Effector memory CD8-positive, alpha-beta T cell (primary cell): ENCODE measurements at regions not wholly inside any gene's neighbourhood (a gene's known extent, or its start where the extent isn't known, plus 50 kb on each side); places are given as distances from the start of the nearest gene placed in this dataset.
"Not testable (repeated sequence)": the region's sequence is repeated elsewhere in the genome, so short reads cannot be mapped to it uniquely, and the experiment has no call there.

Experiments used
- ATAC-seq: fragments of 150-1000 bp; cut with Tn5 transposase; replicated peaks from 2 replicates; pipeline ENCODE4 v1.10.0; 2021; ENCODE audit warnings: mild to moderate bottlenecking, moderate library complexity
- DNase-seq, 3 experiments: peaks; one replicate each; pipeline ENCODE4 v3.0.0; 2021
- H3K27ac Mint-ChIP-seq, 2 donors: one replicate each; pipeline ENCODE4 v1.8.0; 2022; ENCODE audit warnings: mild to moderate bottlenecking in 2 of 2, mixed read lengths in 2 of 2, moderate library complexity in 2 of 2
- H3K27me3 Mint-ChIP-seq, 2 donors: one replicate each; pipeline ENCODE4 v1.8.0; 2022; ENCODE audit warnings: mixed read lengths in 2 of 2
- H3K36me3 Mint-ChIP-seq: one replicate; pipeline ENCODE4 v1.8.0; 2022; ENCODE audit warnings: mild to moderate bottlenecking, moderate library complexity, mixed read lengths; ENCODE audit not compliant: insufficient read depth
- H3K4me1 Mint-ChIP-seq, 2 donors: one replicate each; pipeline ENCODE4 v1.8.0; 2022; ENCODE audit warnings: low read depth in 2 of 2, mixed read lengths in 2 of 2
- H3K4me3 Mint-ChIP-seq, 2 donors: one replicate each; pipeline ENCODE4 v1.8.0; 2022; ENCODE audit warnings: mild to moderate bottlenecking in 2 of 2, mixed read lengths in 2 of 2, moderate library complexity in 2 of 2
- H3K9me3 Mint-ChIP-seq, 2 donors: one replicate each; pipeline ENCODE4 v1.8.0; 2022; ENCODE audit warnings: mixed read lengths in 2 of 2

- no peak for DNase-seq
- Mint-ChIP-seq H3K27ac (no peak overlapping the region), H3K27me3 (no peaks in the 10 kb centered on the region), H3K9me3 (peaks cover 0 to 2% of the 10 kb centered on the region in 2 donors), H3K4me1 (no peaks in the 10 kb centered on the region), H3K36me3 (no peaks in the 10 kb centered on the region), H3K4me3 (no peak overlapping the region)
- ATAC-seq: no peak
Measured at GRCh38 chr14:39683691-39684260, 251.5 kb upstream of the FBXO33 start.

- ATAC-seq: no peak
- Mint-ChIP-seq H3K27me3 (no peaks in the 10 kb centered on the region), H3K9me3 (peaks cover 0 to 2% of the 10 kb centered on the region in 2 donors), H3K4me1 (no peaks in the 10 kb centered on the region), H3K4me3 (no peak overlapping the region), H3K36me3 (no peaks in the 10 kb centered on the region), H3K27ac (no peak overlapping the region)
- no peak for DNase-seq
Measured at GRCh38 chr14:39682582-39682981, 250.3 kb upstream of the FBXO33 start.

GRCh38 chr14:39681782-39682399, 249.7 kb upstream of the FBXO33 start:
- no peak for ATAC-seq
- no peaks in the 10 kb centered on the region for H3K36me3 Mint-ChIP-seq

GRCh38 chr14:39680777-39681176, 248.5 kb upstream of the FBXO33 start:
- Mint-ChIP-seq H3K9me3 (peaks cover 0 to 2% of the 10 kb centered on the region in 2 donors), H3K36me3 (no peaks in the 10 kb centered on the region), H3K4me3 (no peak overlapping the region), H3K27ac (no peak overlapping the region), H3K4me1 (no peaks in the 10 kb centered on the region), H3K27me3 (no peaks in the 10 kb centered on the region)
- DNase-seq (no peak), ATAC-seq (no peak)

More at GRCh38 chr14:39681782-39682399, 249.7 kb upstream of the FBXO33 start:
- no peaks in the 10 kb centered on the region for H3K27me3 Mint-ChIP-seq
- H3K9me3 Mint-ChIP-seq: peaks cover 0 to 2% of the 10 kb centered on the region in 2 donors
- H3K4me1 Mint-ChIP-seq: no peaks in the 10 kb centered on the region
- H3K27ac Mint-ChIP-seq: no peak overlapping the region
- no peak for DNase-seq
- H3K4me3 Mint-ChIP-seq: no peak overlapping the region

GRCh38 chr14:39673734-39674133, 241.5 kb upstream of the FBXO33 start:
- Mint-ChIP-seq H3K4me3 (no peak overlapping the region), H3K27me3 (no peaks in the 10 kb centered on the region), H3K4me1 (no peaks in the 10 kb centered on the region), H3K9me3 (peaks cover 2 to 7% of the 10 kb centered on the region in 2 donors), H3K27ac (no peak overlapping the region), H3K36me3 (no peaks in the 10 kb centered on the region)
- ATAC-seq (no peak), DNase-seq (no peak)

- H3K4me3 Mint-ChIP-seq: no peak overlapping the region
- H3K36me3 Mint-ChIP-seq: no peaks in the 10 kb centered on the region
- H3K27me3 Mint-ChIP-seq: no peaks in the 10 kb centered on the region
- no peak overlapping the region for H3K27ac Mint-ChIP-seq
- DNase-seq (no peak), ATAC-seq (no peak)
- H3K4me1 Mint-ChIP-seq: no peaks in the 10 kb centered on the region
- H3K9me3 Mint-ChIP-seq: peaks cover 2 to 7% of the 10 kb centered on the region in 2 donors
Measured at GRCh38 chr14:39673270-39673711, 241.1 kb upstream of the FBXO33 start.

GRCh38 chr14:39668449-39668848, 236.2 kb upstream of the FBXO33 start:
- H3K27ac Mint-ChIP-seq: no peak overlapping the region
- H3K4me3 Mint-ChIP-seq: no peak overlapping the region
- H3K9me3 Mint-ChIP-seq: peaks cover 2 to 7% of the 10 kb centered on the region in 2 donors
- ATAC-seq (no peak), DNase-seq (no peak)
- no peaks in the 10 kb centered on the region for H3K36me3 Mint-ChIP-seq
- no peaks in the 10 kb centered on the region for H3K4me1 Mint-ChIP-seq
- H3K27me3 Mint-ChIP-seq: no peaks in the 10 kb centered on the region

GRCh38 chr14:39666386-39666785, 234.2 kb upstream of the FBXO33 start:
- Mint-ChIP-seq H3K4me3 (no peak overlapping the region), H3K36me3 (no peaks in the 10 kb centered on the region), H3K27ac (no peak overlapping the region), H3K9me3 (peaks cover 4 to 15% of the 10 kb centered on the region in 2 donors), H3K27me3 (no peaks in the 10 kb centered on the region), H3K4me1 (no peaks in the 10 kb centered on the region)
- ATAC-seq (no peak), DNase-seq (no peak)

GRCh38 chr14:39665075-39665475, 232.8 kb upstream of the FBXO33 start:
- H3K9me3 Mint-ChIP-seq: peaks cover 1 to 8% of the 10 kb centered on the region in 2 donors
- no peak for ATAC-seq
- H3K27ac Mint-ChIP-seq: no peak overlapping the region

GRCh38 chr14:39664646-39665045, 232.4 kb upstream of the FBXO33 start:
- no peak overlapping the region for H3K27ac Mint-ChIP-seq
- no peaks in the 10 kb centered on the region for H3K27me3 Mint-ChIP-seq
- no peak for ATAC-seq
- H3K4me3 Mint-ChIP-seq: no peak overlapping the region
- H3K4me1 Mint-ChIP-seq: no peaks in the 10 kb centered on the region
- DNase-seq: no peak
- peaks cover 1 to 8% of the 10 kb centered on the region in 2 donors for H3K9me3 Mint-ChIP-seq
- no peaks in the 10 kb centered on the region for H3K36me3 Mint-ChIP-seq

More at GRCh38 chr14:39665075-39665475, 232.8 kb upstream of the FBXO33 start:
- DNase-seq: no peak
- Mint-ChIP-seq H3K4me3 (no peak overlapping the region), H3K36me3 (no peaks in the 10 kb centered on the region), H3K4me1 (no peaks in the 10 kb centered on the region), H3K27me3 (no peaks in the 10 kb centered on the region)

GRCh38 chr14:39641224-39641623, 209.0 kb upstream of the FBXO33 start:
- no peaks in the 10 kb centered on the region for H3K36me3 Mint-ChIP-seq
- H3K27me3 Mint-ChIP-seq: no peaks in the 10 kb centered on the region
- no peak for ATAC-seq
- DNase-seq: no peak
- H3K4me1 Mint-ChIP-seq: no peaks in the 10 kb centered on the region
- no peak overlapping the region for H3K27ac Mint-ChIP-seq
- peaks cover 9 to 41% of the 10 kb centered on the region in 2 donors for H3K9me3 Mint-ChIP-seq
- no peak overlapping the region for H3K4me3 Mint-ChIP-seq

GRCh38 chr14:39639009-39639408, 206.8 kb upstream of the FBXO33 start:
- not testable (repeated sequence) for H3K4me1 Mint-ChIP-seq, H3K36me3 Mint-ChIP-seq, H3K4me3 Mint-ChIP-seq, H3K27me3 Mint-ChIP-seq, ATAC-seq, DNase-seq, H3K27ac Mint-ChIP-seq
- H3K9me3 Mint-ChIP-seq: peaks cover 8 to 29% of the 10 kb centered on the region in 2 donors

- ATAC-seq (no peak), DNase-seq (no peak)
- peaks cover 9 to 11% of the 10 kb centered on the region in 2 donors for H3K9me3 Mint-ChIP-seq
- no peaks in the 10 kb centered on the region for H3K36me3 Mint-ChIP-seq
- no peak overlapping the region for H3K27ac Mint-ChIP-seq
- no peak overlapping the region for H3K4me3 Mint-ChIP-seq
- H3K4me1 Mint-ChIP-seq: no peaks in the 10 kb centered on the region
- H3K27me3 Mint-ChIP-seq: no peaks in the 10 kb centered on the region
Measured at GRCh38 chr14:39628087-39628486, 195.9 kb upstream of the FBXO33 start.
